GM23338 (cell line): ENCODE measurements at regions not wholly inside any gene's neighbourhood (a gene's known extent, or its start where the extent isn't known, plus 50 kb on each side); places are given as distances from the start of the nearest gene placed in this dataset.

Source experiments
- ATAC-seq: fragments of 200-7000 bp; cut with Tn5 transposase; 3 replicates; pipeline ENCODE4 v1.9.1; 2020
- DNase-seq: peaks from one replicate; pipeline ENCODE4 v3.0.0-alpha.2; 2015; ENCODE audit warnings: low spot score
- H2AFZ ChIP-seq: fragments of 200-600 bp; sonication (generic); 2 replicates; pipeline ENCODE4 v1.8.0; 2016; ENCODE audit warnings: antibody characterized with exemption, mild to moderate bottlenecking, moderate library complexity
- H3F3A ChIP-seq: fragments of 200-600 bp; sonication (generic); replicated peaks from 2 replicates; pipeline ENCODE4 v1.8.0; 2017; ENCODE audit warnings: antibody characterized with exemption, mixed run types, low read depth
- H3K27ac ChIP-seq: fragments of 200-600 bp; sonication (generic); 2 replicates; pipeline ENCODE4 v1.6.1; 2016; ENCODE audit warnings: low read depth
- H3K27me3 ChIP-seq: fragments of 200-600 bp; sonication (generic); 2 replicates; pipeline ENCODE4 v1.8.0; 2016; ENCODE audit warnings: mild to moderate bottlenecking, mixed run types, moderate library complexity; ENCODE audit not compliant: insufficient read depth
- H3K36me3 ChIP-seq: fragments of 200-600 bp; sonication (generic); 2 replicates; pipeline ENCODE4 v1.8.0; 2016; ENCODE audit warnings: mild to moderate bottlenecking; ENCODE audit not compliant: insufficient read depth
- H3K4me1 ChIP-seq: fragments of 200-600 bp; sonication (generic); 2 replicates; pipeline ENCODE4 v1.8.0; 2016; ENCODE audit warnings: mild to moderate bottlenecking, moderate library complexity; ENCODE audit not compliant: insufficient read depth
- H3K4me2 ChIP-seq: fragments of 200-600 bp; sonication (generic); 2 replicates; pipeline ENCODE4 v1.7.1; 2017; ENCODE audit warnings: mixed run types
- H3K4me3 ChIP-seq: fragments of 200-600 bp; sonication (generic); 2 replicates; pipeline ENCODE4 v1.6.1; 2016; ENCODE audit warnings: mixed run types
- H3K79me2 ChIP-seq: fragments of 200-600 bp; sonication (generic); replicated peaks from 2 replicates; pipeline ENCODE4 v1.8.0; 2017; ENCODE audit warnings: mild to moderate bottlenecking; ENCODE audit not compliant: insufficient read depth
- H3K9me2 ChIP-seq: fragments of 200-600 bp; sonication (generic); 2 replicates; pipeline ENCODE4 v1.8.0; 2017; ENCODE audit not compliant: insufficient read depth
- H4K20me1 ChIP-seq: fragments of 200-600 bp; sonication (generic); replicated peaks from 2 replicates; pipeline ENCODE4 v1.8.0; 2017; ENCODE audit warnings: mild to moderate bottlenecking; ENCODE audit not compliant: insufficient read depth
- H3K27ac Mint-ChIP-seq: 2 replicates; pipeline ENCODE4 v1.8.0; 2020; ENCODE audit warnings: inconsistent platforms, mild to moderate bottlenecking, moderate library complexity, mixed read lengths
- H3K27me3 Mint-ChIP-seq: 3 replicates; pipeline ENCODE4 v1.8.0; 2022; ENCODE audit warnings: low read depth, mild to moderate bottlenecking, moderate library complexity, mixed read lengths, inconsistent platforms; ENCODE audit not compliant: insufficient read depth, poor library complexity
- H3K36me3 Mint-ChIP-seq: 3 replicates; pipeline ENCODE4 v1.8.0; 2021; ENCODE audit warnings: low read depth, mild to moderate bottlenecking, inconsistent platforms, moderate library complexity, mixed read lengths
- H3K4me1 Mint-ChIP-seq: 3 replicates; pipeline ENCODE4 v1.8.0; 2020; ENCODE audit warnings: mild to moderate bottlenecking, inconsistent platforms, mixed read lengths
- H3K4me3 Mint-ChIP-seq: 3 replicates; pipeline ENCODE4 v1.8.0; 2021; ENCODE audit warnings: moderate library complexity, mild to moderate bottlenecking, inconsistent platforms, mixed read lengths
- H3K9me3 Mint-ChIP-seq: 3 replicates; pipeline ENCODE4 v1.8.0; 2020; ENCODE audit warnings: moderate library complexity, mild to moderate bottlenecking, inconsistent platforms, mixed read lengths
- CREB1 ChIP-seq: fragments of 250-450 bp; sonication (Bioruptor Pico); IDR thresholded peaks from 2 replicates; pipeline ENCODE4 v1.5.0; 2020; ENCODE audit warnings: low read depth, mild to moderate bottlenecking, moderate library complexity
- ETS1 ChIP-seq: IDR thresholded peaks from 2 replicates; pipeline ENCODE4 v1.6.1; 2016; ENCODE audit warnings: antibody characterized with exemption
- EZH2 ChIP-seq: fragments of 200-600 bp; sonication (generic); IDR thresholded peaks from one replicate; pipeline ENCODE4 v1.8.0; 2017; ENCODE audit warnings: antibody characterized with exemption, mild to moderate bottlenecking, low read depth; ENCODE audit not compliant: unreplicated experiment
- EZH2phosphoT487 ChIP-seq: fragments of 200-600 bp; sonication (generic); IDR thresholded peaks from one replicate; pipeline ENCODE4 v1.8.1; 2018; ENCODE audit warnings: antibody characterized with exemption; ENCODE audit not compliant: unreplicated experiment
- JUNB ChIP-seq: IDR thresholded peaks from one replicate; pipeline ENCODE4 v1.6.1; 2016; ENCODE audit warnings: antibody characterized with exemption; ENCODE audit not compliant: unreplicated experiment
- NANOG ChIP-seq: IDR thresholded peaks from 2 replicates; pipeline ENCODE4 v1.6.1; 2016; ENCODE audit warnings: antibody characterized with exemption, borderline replicate concordance
- POLR2AphosphoS5 ChIP-seq: IDR thresholded peaks from 2 replicates; pipeline ENCODE4 v1.6.1; 2016; ENCODE audit warnings: antibody characterized with exemption, low read depth
- REST ChIP-seq: IDR thresholded peaks from one replicate; pipeline ENCODE4 v1.6.1; 2018; ENCODE audit warnings: antibody characterized with exemption; ENCODE audit not compliant: unreplicated experiment
- STAT1 ChIP-seq: IDR thresholded peaks from one replicate; pipeline ENCODE4 v1.6.1; 2016; ENCODE audit warnings: antibody characterized with exemption; ENCODE audit not compliant: unreplicated experiment
- ZNF114 ChIP-seq: fragments of 250-450 bp; sonication (Bioruptor Pico); IDR thresholded peaks from 2 replicates; pipeline ENCODE4 v1.5.0; 2020; ENCODE audit warnings: mild to moderate bottlenecking, moderate library complexity
- ZNF331 ChIP-seq: fragments of 250-450 bp; sonication (Bioruptor Pico); IDR thresholded peaks from 2 replicates; pipeline ENCODE4 v1.5.0; 2020; ENCODE audit warnings: low read depth, mild to moderate bottlenecking, moderate library complexity
- TF ChIP-seq, protein P1 (sequence below), 2 experiments: fragments of 200-600 bp in 1 of 2; sonication (generic) in 1 of 2; conservative IDR thresholded peaks; 2 replicates each; pipeline versions ENCODE4 v1.5.1 to v1.6.1; 2016 to 2017; ENCODE audit warnings: antibody characterized with exemption in 2 of 2, low read depth in 2 of 2, mild to moderate bottlenecking in 2 of 2, moderate library complexity in 1 of 2
- TF ChIP-seq, protein P2 (sequence below): fragments of 250-450 bp; sonication (Bioruptor Pico); IDR thresholded peaks from 2 replicates; pipeline ENCODE4 v1.5.0; 2020; ENCODE audit warnings: mild to moderate bottlenecking, moderate library complexity

DNA sequence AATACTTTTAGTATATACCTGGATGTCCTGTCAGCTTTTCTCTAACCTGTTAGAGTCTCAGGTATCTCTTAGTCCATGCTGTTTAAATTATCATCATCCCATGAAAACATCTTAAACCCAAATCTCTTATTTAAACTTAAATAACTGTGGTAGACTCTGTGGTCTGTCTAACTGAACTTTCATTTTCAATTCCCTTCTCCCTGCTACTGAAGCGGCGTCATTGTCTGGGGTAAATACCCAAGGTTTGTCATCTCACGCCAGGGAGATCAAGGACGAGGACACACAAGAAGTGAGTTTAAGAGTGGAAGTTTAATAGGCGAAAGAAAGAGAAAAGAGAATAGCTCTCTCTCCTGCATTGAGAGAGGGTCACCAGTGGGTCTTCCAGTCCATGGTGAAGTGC is 804.4 kb upstream of the CELF2 start:
- Mint-ChIP-seq H3K4me1 (peaks cover 2% of the 10 kb centered on the region; the same call in 1 of the 3 replicates), H3K36me3 (no peaks in the 10 kb centered on the region), H3K9me3 (no peaks in the 10 kb centered on the region), H3K4me3 (no peak overlapping the region), H3K27ac (no peak overlapping the region), H3K27me3 (no peaks in the 10 kb centered on the region)
- no peaks in the 10 kb centered on the region for H4K20me1 ChIP-seq
- no peak overlapping the region; the same call in 1 of the 2 replicates for H2AFZ ChIP-seq
- no peaks in the 10 kb centered on the region for H3F3A ChIP-seq
- no peak for DNase-seq
- no peaks in the 10 kb centered on the region for H3K36me3 ChIP-seq
- H3K4me3 ChIP-seq: no peak overlapping the region
- H3K9me2 ChIP-seq: no peaks in the 10 kb centered on the region; the same call in 1 of the 2 replicates
- TF ChIP-seq ETS1 (no peak), REST (no peak), JUNB (no peak), STAT1 (no peak), EZH2phosphoT487 (no peak), EZH2 (no peak), ZNF331 (CRISPR knock-in tag) (no peak), CREB1 (CRISPR knock-in tag) (no peak), NANOG (no peak), POLR2AphosphoS5 (no peak), ZNF114 (CRISPR knock-in tag) (no peak)
- TF ChIP-seq, protein P1, sequence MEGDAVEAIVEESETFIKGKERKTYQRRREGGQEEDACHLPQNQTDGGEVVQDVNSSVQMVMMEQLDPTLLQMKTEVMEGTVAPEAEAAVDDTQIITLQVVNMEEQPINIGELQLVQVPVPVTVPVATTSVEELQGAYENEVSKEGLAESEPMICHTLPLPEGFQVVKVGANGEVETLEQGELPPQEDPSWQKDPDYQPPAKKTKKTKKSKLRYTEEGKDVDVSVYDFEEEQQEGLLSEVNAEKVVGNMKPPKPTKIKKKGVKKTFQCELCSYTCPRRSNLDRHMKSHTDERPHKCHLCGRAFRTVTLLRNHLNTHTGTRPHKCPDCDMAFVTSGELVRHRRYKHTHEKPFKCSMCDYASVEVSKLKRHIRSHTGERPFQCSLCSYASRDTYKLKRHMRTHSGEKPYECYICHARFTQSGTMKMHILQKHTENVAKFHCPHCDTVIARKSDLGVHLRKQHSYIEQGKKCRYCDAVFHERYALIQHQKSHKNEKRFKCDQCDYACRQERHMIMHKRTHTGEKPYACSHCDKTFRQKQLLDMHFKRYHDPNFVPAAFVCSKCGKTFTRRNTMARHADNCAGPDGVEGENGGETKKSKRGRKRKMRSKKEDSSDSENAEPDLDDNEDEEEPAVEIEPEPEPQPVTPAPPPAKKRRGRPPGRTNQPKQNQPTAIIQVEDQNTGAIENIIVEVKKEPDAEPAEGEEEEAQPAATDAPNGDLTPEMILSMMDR (conservative IDR thresholded peaks at IDR 0.05; ENCODE audit: low read depth in 2 of 2): no peak
- TF ChIP-seq, protein P2, sequence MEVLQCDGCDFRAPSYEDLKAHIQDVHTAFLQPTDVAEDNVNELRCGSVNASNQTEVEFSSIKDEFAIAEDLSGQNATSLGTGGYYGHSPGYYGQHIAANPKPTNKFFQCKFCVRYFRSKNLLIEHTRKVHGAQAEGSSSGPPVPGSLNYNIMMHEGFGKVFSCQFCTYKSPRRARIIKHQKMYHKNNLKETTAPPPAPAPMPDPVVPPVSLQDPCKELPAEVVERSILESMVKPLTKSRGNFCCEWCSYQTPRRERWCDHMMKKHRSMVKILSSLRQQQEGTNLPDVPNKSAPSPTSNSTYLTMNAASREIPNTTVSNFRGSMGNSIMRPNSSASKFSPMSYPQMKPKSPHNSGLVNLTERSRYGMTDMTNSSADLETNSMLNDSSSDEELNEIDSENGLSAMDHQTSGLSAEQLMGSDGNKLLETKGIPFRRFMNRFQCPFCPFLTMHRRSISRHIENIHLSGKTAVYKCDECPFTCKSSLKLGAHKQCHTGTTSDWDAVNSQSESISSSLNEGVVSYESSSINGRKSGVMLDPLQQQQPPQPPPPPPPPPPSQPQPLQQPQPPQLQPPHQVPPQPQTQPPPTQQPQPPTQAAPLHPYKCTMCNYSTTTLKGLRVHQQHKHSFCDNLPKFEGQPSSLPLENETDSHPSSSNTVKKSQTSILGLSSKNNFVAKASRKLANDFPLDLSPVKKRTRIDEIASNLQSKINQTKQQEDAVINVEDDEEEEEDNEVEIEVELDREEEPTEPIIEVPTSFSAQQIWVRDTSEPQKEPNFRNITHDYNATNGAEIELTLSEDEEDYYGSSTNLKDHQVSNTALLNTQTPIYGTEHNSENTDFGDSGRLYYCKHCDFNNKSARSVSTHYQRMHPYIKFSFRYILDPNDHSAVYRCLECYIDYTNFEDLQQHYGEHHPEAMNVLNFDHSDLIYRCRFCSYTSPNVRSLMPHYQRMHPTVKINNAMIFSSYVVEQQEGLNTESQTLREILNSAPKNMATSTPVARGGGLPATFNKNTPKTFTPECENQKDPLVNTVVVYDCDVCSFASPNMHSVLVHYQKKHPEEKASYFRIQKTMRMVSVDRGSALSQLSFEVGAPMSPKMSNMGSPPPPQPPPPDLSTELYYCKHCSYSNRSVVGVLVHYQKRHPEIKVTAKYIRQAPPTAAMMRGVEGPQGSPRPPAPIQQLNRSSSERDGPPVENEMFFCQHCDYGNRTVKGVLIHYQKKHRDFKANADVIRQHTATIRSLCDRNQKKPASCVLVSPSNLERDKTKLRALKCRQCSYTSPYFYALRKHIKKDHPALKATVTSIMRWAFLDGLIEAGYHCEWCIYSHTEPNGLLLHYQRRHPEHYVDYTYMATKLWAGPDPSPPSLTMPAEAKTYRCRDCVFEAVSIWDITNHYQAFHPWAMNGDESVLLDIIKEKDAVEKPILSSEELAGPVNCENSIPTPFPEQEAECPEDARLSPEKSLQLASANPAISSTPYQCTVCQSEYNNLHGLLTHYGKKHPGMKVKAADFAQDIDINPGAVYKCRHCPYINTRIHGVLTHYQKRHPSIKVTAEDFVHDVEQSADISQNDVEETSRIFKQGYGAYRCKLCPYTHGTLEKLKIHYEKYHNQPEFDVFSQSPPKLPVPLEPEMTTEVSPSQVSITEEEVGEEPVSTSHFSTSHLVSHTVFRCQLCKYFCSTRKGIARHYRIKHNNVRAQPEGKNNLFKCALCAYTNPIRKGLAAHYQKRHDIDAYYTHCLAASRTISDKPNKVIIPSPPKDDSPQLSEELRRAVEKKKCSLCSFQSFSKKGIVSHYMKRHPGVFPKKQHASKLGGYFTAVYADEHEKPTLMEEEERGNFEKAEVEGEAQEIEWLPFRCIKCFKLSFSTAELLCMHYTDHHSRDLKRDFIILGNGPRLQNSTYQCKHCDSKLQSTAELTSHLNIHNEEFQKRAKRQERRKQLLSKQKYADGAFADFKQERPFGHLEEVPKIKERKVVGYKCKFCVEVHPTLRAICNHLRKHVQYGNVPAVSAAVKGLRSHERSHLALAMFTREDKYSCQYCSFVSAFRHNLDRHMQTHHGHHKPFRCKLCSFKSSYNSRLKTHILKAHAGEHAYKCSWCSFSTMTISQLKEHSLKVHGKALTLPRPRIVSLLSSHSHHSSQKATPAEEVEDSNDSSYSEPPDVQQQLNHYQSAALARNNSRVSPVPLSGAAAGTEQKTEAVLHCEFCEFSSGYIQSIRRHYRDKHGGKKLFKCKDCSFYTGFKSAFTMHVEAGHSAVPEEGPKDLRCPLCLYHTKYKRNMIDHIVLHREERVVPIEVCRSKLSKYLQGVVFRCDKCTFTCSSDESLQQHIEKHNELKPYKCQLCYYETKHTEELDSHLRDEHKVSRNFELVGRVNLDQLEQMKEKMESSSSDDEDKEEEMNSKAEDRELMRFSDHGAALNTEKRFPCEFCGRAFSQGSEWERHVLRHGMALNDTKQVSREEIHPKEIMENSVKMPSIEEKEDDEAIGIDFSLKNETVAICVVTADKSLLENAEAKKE (CRISPR knock-in tag): no peak
- no peak overlapping the region for H3K4me2 ChIP-seq
- no peaks in the 10 kb centered on the region for H3K4me1 ChIP-seq
- no peaks in the 10 kb centered on the region for H3K27me3 ChIP-seq
- H3K79me2 ChIP-seq: no peaks in the 10 kb centered on the region
- no peak overlapping the region for H3K27ac ChIP-seq
- no peak for ATAC-seq
